Stimulated activated CD8-positive, alpha-beta memory T cell treated with anti-CD3 and anti-CD28 coated beads, Interleukin-2, amount 100 ng/mL, for 48 hours (primary cell): ENCODE measurements at regions not wholly inside any gene's neighbourhood (a gene's known extent, or its start where the extent isn't known, plus 50 kb on each side); places are given as distances from the start of the nearest gene placed in this dataset.
"Not testable (repeated sequence)": the region's sequence is repeated elsewhere in the genome, so short reads cannot be mapped to it uniquely, and the experiment has no call there.

Experiments used
- DNase-seq, 2 donors: peaks; one replicate each; pipeline ENCODE4 v3.0.0-alpha.2; 2020; ENCODE audit warnings: low read depth in 2 of 2

DNA sequence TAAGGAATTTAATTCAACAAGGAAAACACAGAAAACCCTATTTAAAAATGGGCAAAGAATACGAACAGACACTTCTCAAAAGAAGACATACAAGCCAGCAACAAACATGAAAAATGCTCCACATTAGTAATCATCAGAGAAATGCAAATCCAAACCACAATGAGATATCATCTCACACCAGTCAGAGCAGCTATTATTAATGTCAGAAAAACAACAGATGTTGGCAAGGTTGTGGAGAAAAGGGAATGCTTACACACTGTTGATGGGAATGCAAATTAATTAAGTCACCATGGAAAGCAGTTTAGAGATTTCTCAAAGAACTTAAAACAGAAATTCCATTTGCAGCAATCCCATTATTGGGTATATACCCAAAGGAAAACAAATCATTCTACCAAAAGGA lies 55.2 kb downstream of the GCC1 start:
- no peak for DNase-seq

DNA sequence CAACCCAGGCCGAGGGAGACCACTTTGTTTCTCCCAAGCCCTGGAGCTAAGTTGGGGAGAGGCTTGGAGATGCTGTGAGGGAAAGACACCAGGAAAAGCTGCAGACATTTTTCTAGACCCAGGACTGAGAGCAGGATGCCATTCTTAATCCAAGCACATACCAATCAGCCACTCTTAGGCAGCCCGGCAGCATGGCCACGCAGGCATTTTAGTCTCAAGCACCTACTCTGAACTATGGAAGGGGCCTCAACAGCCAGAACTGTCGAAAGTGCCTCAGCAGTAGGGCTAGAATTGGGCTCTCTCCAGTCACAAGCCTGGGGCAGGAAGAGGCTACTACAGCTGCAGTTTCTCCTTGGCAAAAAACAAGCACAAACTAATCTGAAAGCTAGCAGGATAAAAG lies 57.8 kb downstream of the GCC1 start:
- no peak for DNase-seq

DNA sequence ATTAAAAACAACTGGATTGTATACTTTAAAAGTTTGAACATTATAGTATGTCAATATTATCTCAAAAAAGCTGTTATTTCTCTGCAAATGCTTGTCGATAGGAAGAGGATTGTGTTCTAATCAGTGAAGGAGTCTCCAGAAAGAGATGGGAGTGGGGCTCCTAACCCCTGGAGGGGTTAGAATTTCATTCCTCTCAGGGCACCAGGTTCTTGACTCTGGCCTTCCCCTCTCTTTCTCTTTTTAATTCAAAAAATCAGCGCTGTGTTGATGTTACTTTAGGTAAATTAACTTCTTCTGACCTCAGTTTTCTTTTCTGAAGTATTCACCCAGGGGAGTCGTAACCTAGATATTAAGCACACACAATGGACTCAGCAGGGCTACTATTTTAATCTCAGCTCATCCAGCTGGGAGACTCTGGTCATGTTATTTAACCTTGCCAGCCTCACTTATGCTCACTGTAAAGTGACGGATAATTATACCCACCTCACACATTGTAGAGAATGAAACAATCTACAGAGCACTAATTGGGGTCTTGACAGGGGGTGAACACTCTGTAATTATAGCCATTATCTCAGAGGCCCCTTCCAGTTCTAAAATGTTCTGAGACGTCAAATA lies 59.4 kb downstream of the GCC1 start:
- DNase-seq, result no peak

DNA sequence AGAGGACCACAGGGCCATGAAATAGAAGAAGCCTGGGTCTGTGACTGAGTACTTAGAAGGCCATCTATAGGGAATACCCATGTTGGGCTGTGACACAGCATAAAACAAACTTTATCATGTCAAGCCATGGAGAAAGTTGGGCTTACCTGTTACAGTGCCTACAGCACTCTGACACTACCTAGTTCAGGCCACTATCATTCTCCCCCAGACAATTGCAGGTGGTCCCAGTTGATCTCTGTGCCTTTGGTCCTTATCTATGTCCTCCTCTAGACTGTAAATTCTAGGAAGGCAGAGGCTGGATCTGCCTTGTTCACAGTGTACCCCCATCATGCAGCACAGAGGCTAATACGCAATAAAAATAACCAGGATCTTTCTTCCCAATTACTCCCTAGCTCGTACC lies 69.1 kb downstream of the GCC1 start:
- DNase-seq, result no peak

DNA sequence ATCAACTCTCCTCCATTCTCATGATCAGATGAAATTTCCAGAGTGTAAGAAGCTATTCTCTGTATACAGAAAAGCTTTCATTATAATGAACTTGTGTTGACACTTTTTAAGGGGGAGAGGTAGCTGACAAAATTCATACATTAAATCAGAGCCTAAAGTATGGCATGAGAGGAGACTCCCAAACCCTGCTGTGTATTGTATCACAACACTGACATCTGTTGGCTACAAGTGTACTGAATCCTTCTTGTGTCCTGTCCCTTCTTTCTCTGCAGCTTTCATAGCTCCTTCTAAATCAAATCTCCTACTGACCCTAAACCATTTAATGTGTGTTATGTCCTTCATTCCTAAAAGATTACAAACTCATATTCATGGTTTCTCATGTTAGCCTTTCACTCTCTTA lies 70.9 kb downstream of the GCC1 start:
- DNase-seq, result no peak

DNA sequence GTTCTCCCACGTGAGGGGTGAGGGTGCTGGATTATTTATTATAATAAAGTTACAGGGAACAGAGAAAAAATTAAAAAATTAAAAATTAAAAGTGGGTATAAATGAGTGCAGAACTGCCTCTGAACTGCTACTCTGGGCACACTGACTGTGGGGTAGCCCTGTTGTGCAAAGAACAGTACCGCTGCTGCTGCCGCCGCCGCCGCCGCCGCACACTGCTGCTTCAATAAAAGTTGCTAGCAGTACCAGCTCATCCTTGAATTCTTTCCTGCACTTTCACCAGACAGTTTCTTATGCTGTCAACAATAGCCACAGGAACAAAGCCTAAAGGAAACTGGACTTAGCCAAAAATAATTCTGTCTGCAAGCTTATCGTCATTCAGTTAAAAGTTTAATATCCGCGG lies 72.1 kb downstream of the GCC1 start:
- no peak for DNase-seq

DNA sequence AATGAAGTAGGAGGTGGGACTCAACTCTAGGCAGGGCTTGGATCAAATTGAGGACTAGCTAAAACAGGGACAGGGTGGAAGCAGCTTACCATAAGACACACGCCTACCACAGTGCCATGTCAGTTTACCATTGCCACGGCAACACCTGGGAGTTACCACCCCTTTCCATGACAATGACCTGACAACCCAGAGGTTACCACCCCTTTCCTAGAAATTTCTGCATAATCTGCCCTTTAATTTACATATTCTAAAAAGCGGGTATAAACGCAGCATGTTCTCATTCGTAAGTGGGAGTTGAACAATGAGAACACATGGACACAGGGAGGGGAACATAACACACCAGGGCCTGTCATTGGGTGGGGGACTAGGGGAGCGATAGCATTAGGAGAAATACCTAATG lies 72.7 kb downstream of the GCC1 start:
- no peak for DNase-seq

DNA sequence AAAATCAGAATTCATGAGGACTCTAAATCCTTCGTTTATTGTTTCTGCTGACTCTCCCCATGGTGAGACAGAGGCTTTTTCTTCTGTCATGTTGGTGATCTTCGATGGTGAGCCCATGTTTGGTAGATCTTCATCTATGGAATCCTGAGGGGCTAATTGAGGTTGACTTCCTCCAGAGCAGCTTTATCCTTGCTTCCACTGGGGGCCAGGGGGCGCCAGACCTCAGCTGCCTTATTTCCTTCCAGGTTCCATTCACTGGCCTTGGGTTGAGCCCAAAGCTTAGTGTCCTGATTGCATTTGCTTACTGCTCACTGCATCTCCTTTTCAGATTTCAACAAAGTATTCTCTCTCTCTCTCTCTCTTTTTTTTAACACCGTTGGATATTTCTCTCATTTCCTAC lies 80.7 kb downstream of the GCC1 start:
- DNase-seq, result peak; percentile 7 to 10

DNA sequence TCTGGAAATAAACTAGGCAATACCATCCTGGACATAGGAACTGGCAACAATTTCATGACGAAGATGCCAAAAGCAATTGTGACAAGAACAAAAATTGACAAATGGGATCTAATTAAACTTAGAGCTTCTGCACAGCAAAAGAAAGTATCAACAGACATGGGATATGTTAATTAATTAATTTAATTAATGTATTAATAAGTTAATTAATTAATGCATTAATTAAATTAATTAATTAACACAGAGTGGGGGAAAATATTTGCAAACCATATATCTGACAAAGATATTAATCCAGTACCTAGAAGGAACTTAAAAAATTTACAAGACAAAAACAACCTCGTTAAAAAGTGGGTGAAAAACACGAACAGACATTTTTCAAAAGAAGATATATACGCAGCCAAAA lies 83.6 kb downstream of the GCC1 start:
- no peak for DNase-seq

DNA sequence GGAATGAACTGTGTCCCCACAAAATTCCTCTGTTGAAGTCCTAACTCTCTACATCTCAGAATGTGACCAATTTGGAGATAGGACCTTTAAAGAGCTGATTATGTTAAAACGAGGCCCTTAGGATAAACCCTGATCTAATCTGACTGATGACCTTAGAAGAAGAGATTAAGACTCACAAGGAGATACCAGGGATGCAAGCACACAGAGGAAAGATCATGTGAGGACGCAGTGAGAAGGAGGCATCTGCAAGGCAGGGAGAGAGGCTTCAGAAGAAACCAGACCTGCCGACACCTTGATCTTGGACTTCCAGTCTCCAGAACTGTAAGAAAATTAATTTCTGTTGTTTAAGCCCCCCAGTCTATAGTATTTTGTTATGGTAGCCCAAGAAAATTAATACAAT lies 94.9 kb upstream of the ZNF800 start:
- no peak for DNase-seq

DNA sequence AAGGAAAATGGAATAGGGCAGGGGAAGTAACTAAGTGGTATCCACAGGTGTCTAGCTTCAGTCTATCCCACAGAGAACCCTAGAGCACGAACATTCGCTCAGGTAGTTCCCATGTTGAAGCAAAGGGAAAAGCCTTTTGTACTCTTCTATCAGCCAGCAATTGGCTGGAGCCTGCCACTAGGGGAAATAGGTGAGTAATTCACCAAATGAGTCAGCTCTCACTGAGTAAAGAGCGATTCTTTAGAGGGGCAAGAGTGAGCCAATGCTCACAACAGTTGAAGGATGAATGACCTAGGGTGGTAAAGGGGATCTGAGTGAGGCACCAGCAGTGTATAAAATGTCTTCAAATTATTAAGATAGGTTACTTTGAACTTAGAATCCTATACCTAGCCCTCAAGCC lies 94.1 kb upstream of the ZNF800 start:
- DNase-seq, result no peak

DNA sequence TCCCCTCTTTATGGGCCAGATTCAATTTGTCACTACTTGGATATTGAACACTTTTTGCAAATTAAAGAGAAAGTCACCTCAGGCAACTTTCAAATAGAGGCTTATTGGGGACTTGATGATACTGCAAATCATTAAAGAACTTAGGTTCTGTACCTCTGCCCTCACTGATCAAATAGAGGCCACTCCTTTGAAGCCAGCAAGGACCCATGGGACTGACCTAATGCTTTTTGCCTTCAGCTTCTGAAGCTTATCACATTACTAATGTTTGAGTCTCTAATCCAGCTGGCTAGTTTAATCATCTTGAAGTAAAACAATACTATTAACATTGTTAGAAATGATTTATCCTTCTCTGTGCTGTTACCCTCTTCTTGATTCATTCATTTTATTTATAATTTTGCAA lies 93.0 kb upstream of the ZNF800 start:
- DNase-seq, result no peak

DNA sequence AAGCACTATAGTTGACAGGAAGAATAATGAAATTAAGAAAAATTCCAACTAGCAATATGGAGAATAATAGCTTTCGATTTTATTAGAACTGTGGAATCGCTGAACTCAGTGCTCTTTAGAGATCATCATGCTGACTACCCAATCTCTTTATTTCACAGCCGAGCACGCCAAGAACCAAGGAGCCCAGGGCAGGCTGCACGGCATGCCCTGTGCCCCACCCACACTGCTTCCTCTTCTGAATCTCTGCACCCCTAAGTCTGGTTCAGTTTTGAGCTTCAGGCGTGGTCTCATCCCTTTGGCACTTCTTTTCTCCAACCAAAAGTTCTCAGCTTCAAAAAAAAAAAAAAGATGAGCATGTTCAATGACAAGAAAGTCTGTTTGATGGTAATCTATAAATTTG lies 92.4 kb upstream of the ZNF800 start:
- DNase-seq, result no peak

DNA sequence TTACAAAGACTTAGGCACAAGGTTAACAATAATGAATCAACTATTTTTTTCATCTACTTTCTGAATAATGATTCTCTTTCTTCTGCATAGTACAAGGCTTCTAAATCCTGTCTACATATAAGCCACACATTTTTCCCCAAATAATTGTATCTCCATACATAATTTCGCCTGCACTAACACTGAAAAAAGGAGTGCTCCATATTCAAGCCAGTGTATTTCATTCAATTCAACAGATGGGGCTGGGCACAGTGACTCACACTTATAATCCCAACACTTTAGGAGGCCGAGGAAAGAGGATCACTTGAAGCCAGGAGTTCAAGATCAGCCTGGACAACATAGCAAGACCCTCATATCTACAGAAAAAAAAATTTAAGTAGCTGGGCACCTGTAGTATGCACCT lies 86.0 kb upstream of the ZNF800 start:
- DNase-seq, result no peak

DNA sequence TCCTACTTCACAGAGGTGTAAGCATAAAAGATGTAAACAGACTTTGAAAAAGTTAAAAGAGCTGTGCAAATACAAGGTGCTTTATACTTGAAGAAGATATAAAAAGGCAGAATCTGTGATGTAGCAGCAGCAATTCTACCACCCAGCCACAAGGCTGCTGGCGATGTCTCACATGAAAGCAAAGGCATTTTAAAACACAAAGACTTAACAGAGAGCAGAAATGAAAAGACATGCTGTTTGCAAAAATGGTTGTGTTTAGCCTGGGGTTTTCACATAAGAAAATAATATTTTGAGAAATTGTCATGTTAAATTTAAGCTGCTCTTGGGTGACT lies 85.5 kb upstream of the ZNF800 start:
- DNase-seq, result no peak

DNA sequence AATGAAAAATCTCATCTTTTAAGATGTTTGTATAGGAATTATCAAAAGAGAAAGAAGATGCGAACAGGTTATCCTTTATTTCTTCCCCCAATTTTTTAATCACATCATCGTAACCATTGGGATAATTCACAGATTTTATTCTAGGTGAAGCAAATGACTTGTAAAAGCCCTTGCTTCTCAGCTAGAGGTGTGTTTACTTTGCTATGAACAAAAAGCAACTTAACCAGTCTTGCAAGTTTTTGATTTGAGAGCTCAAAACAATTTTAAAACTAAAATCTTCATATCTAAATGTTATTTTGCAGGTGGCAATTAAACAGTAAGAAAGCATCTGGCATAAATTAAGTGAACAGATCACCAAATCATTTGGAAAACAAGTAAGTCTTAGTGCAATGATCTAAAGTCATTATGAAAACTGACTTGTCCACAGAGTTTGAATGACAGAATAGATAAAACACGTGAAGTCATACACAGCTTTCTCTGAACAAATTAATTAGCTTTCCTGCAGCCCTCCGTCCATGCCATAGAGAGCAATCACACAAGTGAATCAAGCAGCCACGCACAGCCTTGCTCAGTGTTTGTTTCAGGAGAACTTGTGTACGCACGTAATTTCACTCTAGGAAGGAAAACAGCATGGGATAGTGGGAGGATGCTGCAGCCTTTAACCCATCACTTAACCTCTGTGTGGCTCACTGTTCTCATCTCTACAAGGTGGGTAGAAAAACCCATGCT lies 85.0 kb upstream of the ZNF800 start:
- DNase-seq, result no peak

DNA sequence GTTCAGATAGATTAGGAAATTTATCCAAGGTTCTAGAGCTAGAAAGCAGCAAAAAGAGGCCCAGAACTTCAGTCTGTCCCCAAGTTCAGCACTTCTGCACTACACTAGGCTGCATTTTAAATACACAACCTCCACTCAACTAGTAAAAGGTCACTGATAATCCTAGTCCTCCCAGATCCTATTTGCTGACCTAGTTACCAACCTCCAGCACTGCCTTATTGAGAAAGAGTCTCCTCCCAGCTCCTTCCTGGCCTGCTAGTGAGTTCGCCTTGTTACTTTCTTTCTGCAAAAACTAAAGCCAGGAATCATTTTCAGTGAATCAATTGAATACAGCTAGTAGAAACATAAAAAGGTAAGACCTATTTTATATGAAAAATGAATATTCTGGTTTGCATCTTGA lies 84.1 kb upstream of the ZNF800 start:
- no peak for DNase-seq

DNA sequence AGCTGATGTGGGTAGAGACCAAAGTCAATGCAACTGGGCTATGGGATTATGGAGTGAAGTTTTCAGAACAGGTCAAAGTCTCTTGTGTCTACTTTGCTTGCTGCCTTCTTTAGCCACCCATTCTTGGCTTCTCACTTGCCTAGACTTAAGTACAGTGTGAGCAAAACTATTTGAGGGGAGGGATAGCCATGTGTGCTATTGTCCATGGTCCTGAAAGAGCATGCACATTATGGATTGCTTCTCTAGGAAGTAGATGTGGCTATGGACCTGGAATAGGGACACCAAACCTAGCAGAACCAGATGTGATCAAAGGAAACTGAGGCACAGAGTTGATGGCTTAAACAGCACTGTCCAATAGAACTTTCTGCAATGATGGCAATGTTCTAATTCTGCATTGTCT lies 81.9 kb upstream of the ZNF800 start:
- DNase-seq, result no peak

DNA sequence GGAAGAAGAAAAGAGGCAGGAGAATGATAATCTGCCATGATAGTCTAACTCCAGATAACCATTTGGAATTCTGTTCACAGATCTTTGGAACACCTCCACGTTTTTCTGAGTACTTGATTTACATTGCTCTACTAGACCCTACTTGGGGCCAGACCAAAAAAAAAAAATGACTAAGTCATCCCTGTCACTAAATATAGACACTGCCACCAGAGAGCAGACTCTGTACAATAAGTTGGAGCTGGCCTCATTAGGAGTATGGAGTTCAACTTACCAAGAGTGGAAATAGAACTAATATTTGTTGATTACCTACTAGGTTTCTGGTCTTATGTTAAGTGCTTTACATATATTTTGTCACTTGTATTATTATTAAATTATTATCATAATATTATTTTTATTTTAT lies 80.9 kb upstream of the ZNF800 start:
- DNase-seq, result no peak

DNA sequence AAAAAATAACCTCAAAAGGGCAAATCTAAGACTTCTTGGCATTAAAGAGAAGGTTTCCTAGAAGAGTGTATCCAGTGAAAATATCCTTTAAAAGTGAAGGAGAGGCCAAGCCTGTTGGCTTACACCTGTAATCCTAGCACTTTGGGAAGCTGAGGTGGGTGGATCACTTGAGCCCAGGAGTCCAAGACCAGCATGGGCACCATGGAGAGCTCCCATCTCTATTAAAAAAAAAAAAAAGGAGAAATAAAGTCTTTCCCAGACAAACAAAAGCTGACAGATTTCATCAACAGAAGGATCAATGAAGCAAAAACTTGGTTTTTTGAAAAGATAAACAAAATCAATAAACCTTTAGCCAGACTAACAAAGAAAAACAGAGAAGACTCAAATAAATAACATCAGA lies 67.6 kb upstream of the ZNF800 start:
- no peak for DNase-seq

DNA sequence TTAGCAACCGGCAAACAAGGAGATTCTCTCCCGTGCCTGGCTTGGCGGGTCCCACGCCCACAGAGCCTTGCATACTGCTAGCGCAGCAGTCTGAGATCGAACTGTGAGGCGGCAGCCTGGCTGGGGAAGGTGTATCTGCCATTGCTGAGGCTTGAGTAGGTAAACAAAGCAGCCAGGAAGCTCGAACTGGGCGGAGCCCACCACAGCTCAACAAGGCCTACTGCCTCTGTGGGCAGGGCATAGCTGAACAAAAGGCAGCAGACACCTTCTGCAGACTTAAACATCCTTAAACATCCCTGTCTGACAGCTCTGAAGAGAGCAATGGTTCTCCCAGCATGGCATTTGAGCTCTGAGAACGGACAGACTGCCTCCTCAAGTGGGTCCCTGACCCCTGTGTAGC lies 58.8 kb upstream of the ZNF800 start:
- not testable (repeated sequence) for DNase-seq

DNA sequence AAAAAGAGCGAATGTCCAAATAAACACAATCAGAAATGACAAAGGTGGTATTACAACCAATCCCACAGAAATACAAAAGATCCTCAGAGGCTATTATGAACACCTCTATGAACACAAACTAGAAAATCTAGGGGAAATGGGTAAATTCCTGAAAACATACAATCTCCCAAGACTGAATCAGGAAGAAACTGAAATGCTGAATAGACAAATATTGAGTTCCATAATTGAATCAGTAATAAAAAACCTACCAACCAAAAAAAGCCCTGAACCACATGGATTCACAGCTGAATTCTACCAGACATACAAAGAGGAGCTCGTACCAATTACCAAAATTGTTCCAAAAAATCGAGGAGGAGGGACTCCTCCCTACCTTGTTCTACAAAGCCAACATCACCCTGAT lies 56.1 kb upstream of the ZNF800 start:
- DNase-seq, result no peak

DNA sequence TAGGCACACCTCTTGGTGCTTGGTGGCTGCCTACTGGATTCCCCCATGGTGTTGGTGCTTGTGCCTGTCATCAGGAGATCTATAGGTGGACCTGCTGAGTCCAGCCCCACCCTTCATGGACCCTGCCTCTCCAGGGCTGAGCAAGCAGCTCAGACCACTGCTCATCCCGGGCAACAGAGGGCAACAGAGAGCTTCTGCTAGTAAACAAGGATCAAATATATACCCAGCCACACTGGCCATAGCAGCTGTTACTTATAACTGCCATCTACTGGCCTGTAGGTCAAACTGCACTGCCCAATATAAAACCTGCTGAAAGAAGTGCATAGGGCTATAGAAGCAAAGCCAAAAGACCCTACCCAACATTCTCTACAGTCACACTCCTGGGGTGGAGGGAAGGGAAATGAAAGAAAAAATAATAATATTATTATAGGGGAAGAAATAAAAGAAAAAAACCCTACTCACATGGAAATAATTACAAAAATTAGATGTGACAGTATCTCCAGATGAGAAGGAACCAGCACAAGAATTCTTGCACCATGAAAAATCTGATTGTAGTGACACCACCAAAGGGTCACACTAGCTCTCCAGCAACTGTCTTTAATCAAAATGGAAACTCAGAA lies 54.9 kb upstream of the ZNF800 start:
- DNase-seq, result peak; percentile 22

DNA sequence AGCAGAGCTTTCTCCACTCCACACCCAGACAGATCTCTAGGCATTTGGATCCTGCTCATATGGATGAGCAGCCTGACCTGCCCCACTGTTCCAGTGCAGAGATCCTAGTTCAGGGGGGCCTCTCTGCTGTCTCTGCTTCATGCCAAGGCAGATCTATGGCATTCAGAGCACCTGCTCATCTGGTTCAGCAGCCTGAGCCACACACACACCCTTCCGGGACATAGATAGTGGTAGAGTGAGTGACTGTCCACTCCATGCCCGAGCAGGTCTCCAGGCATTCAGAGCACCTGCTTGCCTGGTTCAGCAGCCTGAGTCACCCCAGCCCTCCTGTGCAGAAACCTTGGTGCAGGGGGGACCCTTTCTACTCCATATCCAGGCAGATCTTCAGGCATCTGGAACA lies 54.3 kb upstream of the ZNF800 start:
- DNase-seq, result no peak
